IPS DF 6.9 (cell line): ENCODE measurements at regions not wholly inside any gene's neighbourhood (a gene's known extent, or its start where the extent isn't known, plus 50 kb on each side); places are given as distances from the start of the nearest gene placed in this dataset.

Experiments used
- DNase-seq: peaks from one replicate; pipeline ENCODE4 v3.0.0-alpha.2; 2013; ENCODE audit warnings: low read depth, low spot score
- H3K27ac ChIP-seq: one replicate; pipeline ENCODE4 v1.5.1; 2013; ENCODE audit warnings: low read length, control low read depth
- H3K27me3 ChIP-seq: 2 replicates; pipeline ENCODE4 v1.6.1; 2013; ENCODE audit warnings: mild to moderate bottlenecking, low read length; ENCODE audit not compliant: control insufficient read depth, insufficient read depth
- H3K36me3 ChIP-seq: 2 replicates; pipeline ENCODE4 v1.6.1; 2013; ENCODE audit warnings: low read length; ENCODE audit not compliant: control insufficient read depth, insufficient read depth
- H3K4me1 ChIP-seq: 2 replicates; pipeline ENCODE4 v1.6.1; 2013; ENCODE audit warnings: low read length; ENCODE audit not compliant: control insufficient read depth, insufficient read depth
- H3K4me3 ChIP-seq: 2 replicates; pipeline ENCODE4 v1.5.1; 2013; ENCODE audit warnings: mild to moderate bottlenecking, low read length
- H3K9me3 ChIP-seq: 2 replicates; pipeline ENCODE4 v1.6.1; 2013; ENCODE audit warnings: low read length, inconsistent platforms; ENCODE audit not compliant: control insufficient read depth, insufficient read depth
- WGBS: extraction: QIAGEN DNeasy Blood & Tissue Kit; methylation state at CpG from one replicate; pipeline ENCODE4 v1.1.7; 2013; ENCODE audit warnings: mixed read lengths, missing lambda C conversion rate; ENCODE audit not compliant: insufficient read length, insufficient coverage; 5-methylcytosine and 5-hydroxymethylcytosine counted together

DNA sequence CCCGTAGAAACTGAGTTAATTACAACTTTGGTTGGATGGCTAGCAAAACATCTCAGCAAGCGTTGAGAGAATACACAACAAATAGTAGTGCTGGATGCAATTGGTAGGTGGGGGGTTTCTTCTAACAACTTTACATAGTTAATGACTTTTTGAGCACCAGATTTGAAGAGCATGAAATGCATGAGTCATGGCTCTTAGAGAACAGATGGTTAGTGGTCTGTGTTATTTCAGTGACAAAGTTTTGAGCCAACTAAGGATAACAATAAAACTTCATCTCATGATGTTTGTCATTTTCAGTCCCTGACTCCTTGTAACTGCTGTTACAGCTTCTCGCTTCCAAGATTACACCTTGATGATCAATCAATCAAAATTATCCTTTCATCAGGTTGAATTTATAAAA lies 399.0 kb upstream of the BRINP1 start:
- Histone ChIP-seq H3K27me3 (no peaks in the 10 kb centered on the region), H3K4me3 (no peak overlapping the region), H3K36me3 (no peaks in the 10 kb centered on the region), H3K9me3 (no peaks in the 10 kb centered on the region), H3K27ac (no peak overlapping the region), H3K4me1 (no peaks in the 10 kb centered on the region)
- WGBS = no CpG with 5 or more reads among the region's 3 CpGs
- DNase-seq = no peak

DNA sequence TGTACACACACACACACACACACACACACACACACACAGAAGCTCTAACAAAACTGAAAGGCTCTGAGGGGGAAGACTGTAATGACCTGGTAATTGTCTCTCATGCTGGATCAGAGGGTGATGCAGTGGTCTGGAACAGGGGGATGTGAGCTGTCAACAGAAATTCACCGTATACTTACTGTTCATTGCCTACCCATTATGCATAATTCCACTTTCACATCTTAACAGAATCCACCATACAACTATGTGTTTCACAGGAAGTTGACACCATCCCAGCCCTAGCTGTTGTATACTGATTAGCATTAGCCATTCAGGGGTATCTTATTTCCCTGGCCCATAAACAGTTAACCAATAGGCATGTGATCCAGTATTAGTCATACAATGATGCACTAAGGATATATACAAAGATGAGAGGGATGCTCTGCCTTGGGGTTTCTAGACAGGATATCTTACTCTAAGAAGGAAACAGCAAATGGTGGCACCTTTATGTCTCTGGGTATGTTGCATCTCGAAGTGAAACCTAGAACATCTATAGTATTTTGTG lies 396.5 kb upstream of the BRINP1 start:
- no CpG with 5 or more reads among the region's 2 CpGs for WGBS
- no peaks in the 10 kb centered on the region for H3K27me3 ChIP-seq
- no peak overlapping the region for H3K27ac ChIP-seq
- H3K4me1 ChIP-seq = no peaks in the 10 kb centered on the region
- H3K4me3 ChIP-seq = no peak overlapping the region
- no peaks in the 10 kb centered on the region for H3K9me3 ChIP-seq
- no peaks in the 10 kb centered on the region for H3K36me3 ChIP-seq
- DNase-seq = no peak

DNA sequence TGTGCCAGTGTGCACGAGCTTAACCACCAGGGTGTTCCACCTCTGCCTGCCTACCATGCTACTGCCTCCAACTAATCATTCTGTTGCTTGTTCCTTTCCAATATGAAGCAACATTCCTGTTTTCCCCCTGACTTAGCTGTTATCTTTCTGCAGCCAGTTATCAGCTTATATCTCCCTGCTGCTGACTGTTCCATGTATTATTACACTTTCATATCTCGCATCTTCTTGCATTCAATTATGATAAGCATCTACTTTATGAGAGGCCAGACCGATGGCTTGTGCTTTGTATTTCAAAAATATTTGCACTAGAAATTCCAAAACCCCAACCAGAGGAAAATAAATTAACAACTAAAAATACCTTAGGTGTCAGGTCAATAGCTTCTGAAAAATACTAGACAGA lies 394.0 kb upstream of the BRINP1 start:
- H3K27me3 ChIP-seq = no peaks in the 10 kb centered on the region
- no peaks in the 10 kb centered on the region for H3K9me3 ChIP-seq
- no CpG with 5 or more reads among the region's 3 CpGs for WGBS
- DNase-seq = no peak
- H3K36me3 ChIP-seq = no peaks in the 10 kb centered on the region
- H3K4me3 ChIP-seq = no peak overlapping the region
- H3K27ac ChIP-seq = no peak overlapping the region
- H3K4me1 ChIP-seq = no peaks in the 10 kb centered on the region

DNA sequence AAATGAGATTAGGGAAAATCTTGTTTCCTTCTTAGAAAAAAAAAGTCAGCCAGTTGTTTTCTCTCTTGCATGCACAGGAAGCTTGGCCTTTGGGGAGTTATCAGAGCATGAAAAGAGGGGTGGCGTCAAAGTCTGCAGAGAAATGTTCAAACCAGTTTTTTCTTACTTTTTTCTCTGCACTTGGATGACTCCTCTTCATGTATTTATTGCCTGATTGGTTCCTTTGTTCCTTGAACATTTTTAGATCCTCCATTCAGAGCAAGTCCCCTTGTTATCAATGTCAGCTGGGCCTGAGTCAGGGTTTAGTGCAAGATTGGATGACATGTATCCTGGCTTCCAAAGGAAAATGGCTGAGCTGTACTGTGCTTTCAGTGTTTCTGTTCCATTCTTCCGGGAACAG lies 392.6 kb upstream of the BRINP1 start:
- Histone ChIP-seq H3K27me3 (no peaks in the 10 kb centered on the region), H3K4me3 (no peak overlapping the region), H3K36me3 (no peaks in the 10 kb centered on the region), H3K27ac (no peak overlapping the region), H3K4me1 (no peaks in the 10 kb centered on the region), H3K9me3 (no peaks in the 10 kb centered on the region)
- no peak for DNase-seq
- WGBS = no CpG with 5 or more reads among the region's 2 CpGs

DNA sequence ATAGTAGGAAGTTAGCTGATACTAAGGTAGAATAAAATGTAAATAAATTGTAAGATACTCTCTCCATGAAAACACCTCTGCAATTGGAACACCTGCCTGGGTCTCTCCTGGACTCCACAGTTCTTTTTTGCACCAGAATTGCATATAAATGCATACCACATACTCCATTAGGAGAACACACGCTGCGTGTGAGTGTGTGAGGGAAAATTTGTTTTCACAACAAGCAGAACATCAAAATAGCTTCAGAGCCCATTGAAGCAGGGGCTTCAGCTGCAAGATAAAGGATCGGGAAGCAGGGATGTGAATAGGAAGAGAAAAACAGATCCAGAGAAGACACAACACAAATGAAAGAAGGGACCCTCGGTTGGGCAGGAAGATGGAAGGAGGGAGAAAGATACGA lies 389.8 kb upstream of the BRINP1 start:
- no peak overlapping the region for H3K27ac ChIP-seq
- H3K4me3 ChIP-seq = no peak overlapping the region
- H3K36me3 ChIP-seq = no peaks in the 10 kb centered on the region
- no peaks in the 10 kb centered on the region for H3K9me3 ChIP-seq
- no peak for DNase-seq
- H3K4me1 ChIP-seq = no peaks in the 10 kb centered on the region
- no CpG with 5 or more reads among the region's 5 CpGs for WGBS
- H3K27me3 ChIP-seq = no peaks in the 10 kb centered on the region

DNA sequence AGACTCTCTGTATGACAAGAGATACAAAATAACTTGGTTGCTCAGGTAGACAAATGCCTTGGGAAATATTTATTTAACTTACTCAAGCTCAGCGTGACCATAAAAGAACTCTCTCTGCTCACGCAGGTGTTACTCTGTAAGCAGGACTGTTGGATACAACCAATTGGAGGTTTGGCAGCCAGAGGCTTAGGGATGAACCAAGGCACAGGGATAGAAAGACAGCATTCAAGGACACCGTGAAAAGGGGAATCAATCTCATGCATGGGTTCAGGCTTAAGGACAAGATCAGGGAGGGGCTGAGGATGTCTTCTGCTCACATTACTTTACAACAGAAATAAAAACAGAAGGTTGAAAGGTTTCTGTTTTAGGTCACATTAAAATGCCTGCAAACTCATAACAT lies 389.0 kb upstream of the BRINP1 start:
- no CpG with 5 or more reads among the region's 3 CpGs for WGBS
- no peaks in the 10 kb centered on the region for H3K27me3 ChIP-seq

DNA sequence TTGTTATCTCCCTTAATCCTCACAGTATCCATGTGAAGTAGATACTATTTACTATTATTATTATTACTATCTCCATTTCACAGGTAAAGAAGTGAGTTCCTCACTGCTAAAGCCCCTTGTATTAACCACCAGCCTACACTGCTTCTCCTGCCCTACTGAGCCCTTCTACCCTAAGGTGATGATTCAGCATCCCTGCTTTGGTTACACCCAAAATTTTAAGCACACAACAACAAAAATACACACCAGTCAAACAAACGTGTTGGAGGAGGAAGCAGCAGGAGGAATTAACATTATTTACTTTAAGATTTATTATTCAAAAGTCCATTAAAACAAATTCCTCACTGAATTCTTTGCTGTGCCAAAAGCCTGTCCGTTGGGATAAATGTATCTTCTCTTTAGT lies 370.2 kb upstream of the BRINP1 start:
- WGBS = no CpG with 5 or more reads among the region's 2 CpGs
- no peaks in the 10 kb centered on the region; the same call in 1 of the 2 replicates for H3K4me1 ChIP-seq
- no peak overlapping the region for H3K27ac ChIP-seq
- DNase-seq = no peak
- no peak overlapping the region for H3K4me3 ChIP-seq
- no peaks in the 10 kb centered on the region for H3K36me3 ChIP-seq
- H3K9me3 ChIP-seq = no peaks in the 10 kb centered on the region
- no peaks in the 10 kb centered on the region for H3K27me3 ChIP-seq

More for the DNA sequence above, 389.0 kb upstream of the BRINP1 start:
- H3K36me3 ChIP-seq = no peaks in the 10 kb centered on the region
- no peaks in the 10 kb centered on the region for H3K4me1 ChIP-seq
- no peak overlapping the region for H3K4me3 ChIP-seq
- no peak overlapping the region for H3K27ac ChIP-seq
- no peak for DNase-seq
- H3K9me3 ChIP-seq = no peaks in the 10 kb centered on the region

DNA sequence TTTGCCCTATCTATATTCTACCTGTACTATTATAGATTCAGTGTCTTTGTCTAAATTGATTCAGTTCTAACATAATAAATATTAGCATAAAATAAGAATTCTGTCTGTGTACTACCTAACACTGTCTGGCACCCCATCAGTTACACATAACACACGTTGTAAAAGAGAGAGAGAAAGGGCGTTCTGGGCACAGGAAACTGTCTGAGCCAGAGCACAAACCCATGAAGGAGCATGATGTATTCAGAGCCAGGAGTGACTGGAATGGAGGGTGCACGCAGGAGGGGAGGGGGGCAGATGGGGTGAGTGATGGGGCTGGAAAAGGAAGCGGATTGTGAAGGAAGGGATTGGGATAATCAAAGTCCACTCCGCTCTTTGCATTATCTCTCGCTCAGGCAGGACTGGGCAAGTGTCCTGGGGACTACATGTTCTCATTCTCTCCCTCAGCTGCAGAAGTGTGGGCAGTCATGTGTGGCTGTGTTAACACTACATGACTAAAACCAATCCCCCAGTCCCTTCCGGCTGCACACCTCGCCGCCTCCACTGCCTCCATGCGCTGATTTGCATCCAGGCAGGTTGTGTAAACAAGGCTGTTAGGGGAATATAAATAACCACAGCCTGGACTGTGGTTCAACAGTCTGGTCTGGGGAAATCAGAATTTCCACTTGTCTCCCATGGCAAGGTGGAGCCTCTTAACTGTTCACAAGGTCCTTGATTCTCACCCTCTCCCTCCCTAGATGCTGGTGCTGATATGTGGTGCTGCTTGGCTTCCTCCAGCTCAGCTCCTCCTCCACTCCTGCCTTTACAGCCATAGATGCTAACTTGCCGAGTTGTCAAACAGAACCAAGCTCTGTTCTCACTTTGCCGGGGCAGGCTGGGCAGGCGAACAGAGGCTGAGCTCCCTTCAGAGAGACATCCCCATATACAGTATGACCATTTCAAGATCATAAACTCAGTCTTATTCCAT lies 367.5 kb upstream of the BRINP1 start:
- no peak for DNase-seq
- Histone ChIP-seq H3K4me3 (no peak overlapping the region), H3K4me1 (no peaks in the 10 kb centered on the region; the same call in 1 of the 2 replicates), H3K9me3 (no peaks in the 10 kb centered on the region), H3K27ac (no peak overlapping the region), H3K27me3 (no peaks in the 10 kb centered on the region), H3K36me3 (no peaks in the 10 kb centered on the region)
- WGBS = no CpG with 5 or more reads among the region's 13 CpGs

DNA sequence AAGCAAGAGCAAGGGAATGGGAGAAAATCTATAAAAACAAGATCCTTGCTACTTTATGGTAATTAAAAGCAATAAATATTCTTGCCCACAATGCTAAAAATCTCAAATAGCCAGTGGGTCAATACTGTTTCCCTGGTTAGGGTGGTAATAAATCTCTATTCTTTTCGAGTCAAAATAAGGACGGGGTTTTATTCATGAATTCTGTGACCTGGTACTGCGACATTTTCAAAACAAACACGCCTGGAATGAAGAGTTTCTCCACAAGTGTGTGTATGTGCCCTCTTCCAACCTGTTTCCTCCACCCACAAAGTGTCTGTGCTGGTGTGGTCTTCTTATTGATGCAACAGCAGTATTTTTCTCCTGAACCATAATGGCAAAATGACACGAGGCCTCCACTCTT lies 358.8 kb upstream of the BRINP1 start:
- Histone ChIP-seq H3K27ac (no peak overlapping the region), H3K9me3 (no peaks in the 10 kb centered on the region), H3K36me3 (no peaks in the 10 kb centered on the region), H3K4me1 (no peaks in the 10 kb centered on the region), H3K27me3 (no peaks in the 10 kb centered on the region), H3K4me3 (no peak overlapping the region)
- no peak for DNase-seq
- no CpG with 5 or more reads among the region's 5 CpGs for WGBS

DNA sequence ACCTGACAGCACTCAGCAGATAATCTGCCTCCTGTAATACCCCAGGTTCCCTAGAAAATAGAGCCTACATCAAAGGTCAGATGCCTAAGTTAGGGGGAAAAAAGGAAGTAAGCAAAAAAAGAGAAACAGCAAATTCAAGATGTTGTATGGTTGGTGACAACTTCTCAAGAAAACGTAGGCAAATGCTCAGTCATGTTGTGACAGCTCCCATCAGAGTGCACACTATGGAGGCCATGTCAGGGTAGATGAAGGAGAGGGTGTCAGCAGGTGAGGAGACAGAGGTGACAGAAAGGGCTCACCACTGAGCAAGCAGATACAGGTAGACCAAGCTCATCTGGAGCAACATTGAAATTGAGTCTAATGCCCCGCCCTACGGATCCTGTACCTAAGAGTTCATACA lies 356.8 kb upstream of the BRINP1 start:
- WGBS = no CpG with 5 or more reads among the region's 3 CpGs
- Histone ChIP-seq H3K9me3 (no peaks in the 10 kb centered on the region), H3K4me1 (no peaks in the 10 kb centered on the region), H3K27me3 (no peaks in the 10 kb centered on the region), H3K36me3 (no peaks in the 10 kb centered on the region), H3K27ac (no peak overlapping the region), H3K4me3 (no peak overlapping the region)
- DNase-seq = no peak

DNA sequence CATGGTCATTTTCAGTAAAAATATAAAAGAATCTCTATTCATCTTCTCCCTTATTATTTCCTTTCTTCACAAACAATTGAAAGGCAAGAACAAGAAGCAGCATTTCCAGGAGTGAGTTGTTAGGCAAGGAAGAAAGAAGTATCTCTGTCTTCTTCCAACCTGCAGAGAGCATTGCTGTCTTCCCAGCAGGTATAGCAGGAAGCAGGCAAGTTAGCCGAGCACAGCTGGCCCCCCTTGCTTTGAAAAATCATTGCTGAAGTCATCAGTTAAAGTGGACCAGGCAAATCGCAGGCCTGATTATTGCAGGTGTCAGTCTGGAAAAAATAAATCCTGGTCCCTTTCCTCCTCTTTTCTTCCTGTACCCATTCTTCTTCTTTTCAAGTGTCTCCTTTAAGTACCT lies 353.1 kb upstream of the BRINP1 start:
- no peak overlapping the region for H3K27ac ChIP-seq
- no peaks in the 10 kb centered on the region for H3K4me1 ChIP-seq
- H3K27me3 ChIP-seq = no peaks in the 10 kb centered on the region
- DNase-seq = no peak
- H3K4me3 ChIP-seq = no peak overlapping the region
- H3K9me3 ChIP-seq = no peaks in the 10 kb centered on the region
- H3K36me3 ChIP-seq = no peaks in the 10 kb centered on the region
- no CpG with 5 or more reads among the region's 2 CpGs for WGBS
